Pancreas (tissue), 10 donors: ENCODE measurements at regions not wholly inside any gene's neighbourhood (a gene's known extent, or its start where the extent isn't known, plus 50 kb on each side); places are given as distances from the start of the nearest gene placed in this dataset.
"Not testable (repeated sequence)": the region's sequence is repeated elsewhere in the genome, so short reads cannot be mapped to it uniquely, and the experiment has no call there.

Experiments
- ATAC-seq, 4 donors: fragments of 200-7000 bp; cut with Tn5 transposase; one replicate each; pipeline versions ENCODE4 v1.8.0 to v1.9.1; 2020; ENCODE audit warnings: mild to moderate bottlenecking in 4 of 4, moderate library complexity in 4 of 4
- DNase-seq, 6 donors: peaks; one replicate each; pipeline ENCODE4 v3.0.0-alpha.2; 2020
- FAIRE-seq: peaks from 2 replicates; lab custom pipeline; 2012; peaks lifted over from hg19 to GRCh38; lab: Jason Lieb, UNC
- H3K27ac ChIP-seq, 4 donors: fragments of 200-600 bp; sonication (generic); 1 replicate in 3 of 4; 2 replicates in 1 of 4; pipeline versions ENCODE4 v1.5.0 to v1.8.0; 2020
- H3K27me3 ChIP-seq, 4 donors: fragments of 200-600 bp; one replicate each; pipeline ENCODE4 v1.8.0; 2021
- H3K36me3 ChIP-seq, 3 donors: fragments of 200-600 bp; sonication (generic) in 1 of 3; one replicate each; pipeline versions ENCODE4 v1.5.0 to v1.8.0; 2020 to 2021
- H3K4me1 ChIP-seq, 3 donors: fragments of 200-600 bp; one replicate each; pipeline ENCODE4 v1.8.0; 2021
- H3K4me3 ChIP-seq, 4 donors: fragments of 200-600 bp; sonication (generic) in 2 of 4; one replicate each; pipeline versions ENCODE4 v1.5.0 to v1.8.0; 2020 to 2021
- H3K9me3 ChIP-seq, 4 donors: fragments of 200-600 bp; one replicate each; pipeline ENCODE4 v1.8.0; 2021
- WGBS, 2 donors: extraction: QIAGEN DNeasy Blood & Tissue Kit; methylation state at CpG; one replicate each; pipeline ENCODE4 v1.1.7; 2013; 5-methylcytosine and 5-hydroxymethylcytosine counted together
- intact Hi-C, 3 donors: fragments of 100-400 bp; cut with DNase I; formaldehyde crosslinking; loops; one replicate each; pipeline versions ENCODE4 v1.11.1 to v1.14.2; 2022
- TF ChIP-seq, protein P1 (sequence below), 4 donors: fragments of 200-600 bp; sonication (generic) in 3 of 4; IDR thresholded peaks; one replicate each; pipeline versions ENCODE4 v1.5.0 to v1.8.0; 2021; ENCODE audit warnings: antibody characterized with exemption in 4 of 4
- donor health status: healthy with polysubstance abuse.
- donor health status: DM: no; HTN: no; CAD: no; lungs with moderate emphysema.
- donor health status: DM: no; HTN: no; CAD: no.
- donor health status: control.
- donor health status: control.
- donor health status: Bipolar disorder and iron deficiency.
- donor health status: DM: yes; HTN: yes; CAD: no.
- donor health status: DM: no; HTN: no; CAD: no.
- donor health status: DM: no; HTN: no; CAD: no.
- donor health status: DM: yes; HTN: yes; CAD: no.

DNA sequence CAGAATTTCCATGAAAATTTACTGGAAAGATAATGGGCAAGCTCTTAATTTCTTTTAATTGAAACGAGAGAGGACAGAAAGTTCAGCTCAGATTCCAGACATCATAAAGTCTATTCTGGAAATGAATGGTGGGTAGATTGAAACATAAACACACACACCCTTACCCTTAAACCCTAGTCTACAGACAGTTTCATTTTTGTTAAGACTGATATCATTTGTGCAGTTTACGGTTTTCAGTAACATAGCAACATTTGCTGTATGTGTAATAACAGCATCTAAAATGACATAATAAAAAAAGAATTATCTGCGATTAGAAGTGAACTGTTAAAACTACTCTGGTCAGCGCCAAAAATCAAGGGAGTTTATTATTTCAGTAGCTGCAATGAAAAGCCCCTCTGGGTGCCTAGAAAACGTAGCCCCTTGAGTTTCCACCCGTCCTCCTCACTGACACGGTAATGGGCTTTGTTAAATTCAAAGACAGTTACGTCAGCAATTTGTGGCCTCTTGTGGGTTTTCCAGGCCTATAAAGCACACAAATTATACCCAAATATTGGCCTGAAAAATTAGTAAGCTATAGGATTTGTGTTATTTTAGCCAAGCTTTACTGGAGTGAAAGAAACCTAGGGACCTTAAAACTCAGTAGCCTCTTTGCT is 520.6 kb upstream of the SOX9 start:
- H3K9me3 ChIP-seq, result no peaks in the 10 kb centered on the region
- FAIRE-seq (no peak), DNase-seq (no peak), ATAC-seq (no peak)
- H3K27ac ChIP-seq, result no peak overlapping the region
- H3K4me1 ChIP-seq, result no peaks in the 10 kb centered on the region
- intact Hi-C loops, result no loop called here
- WGBS, 2 donors, result 86 to 89% methylated on average over 8 of the region's 8 CpGs
- H3K27me3 ChIP-seq, result no peaks in the 10 kb centered on the region
- TF ChIP-seq, protein P1, sequence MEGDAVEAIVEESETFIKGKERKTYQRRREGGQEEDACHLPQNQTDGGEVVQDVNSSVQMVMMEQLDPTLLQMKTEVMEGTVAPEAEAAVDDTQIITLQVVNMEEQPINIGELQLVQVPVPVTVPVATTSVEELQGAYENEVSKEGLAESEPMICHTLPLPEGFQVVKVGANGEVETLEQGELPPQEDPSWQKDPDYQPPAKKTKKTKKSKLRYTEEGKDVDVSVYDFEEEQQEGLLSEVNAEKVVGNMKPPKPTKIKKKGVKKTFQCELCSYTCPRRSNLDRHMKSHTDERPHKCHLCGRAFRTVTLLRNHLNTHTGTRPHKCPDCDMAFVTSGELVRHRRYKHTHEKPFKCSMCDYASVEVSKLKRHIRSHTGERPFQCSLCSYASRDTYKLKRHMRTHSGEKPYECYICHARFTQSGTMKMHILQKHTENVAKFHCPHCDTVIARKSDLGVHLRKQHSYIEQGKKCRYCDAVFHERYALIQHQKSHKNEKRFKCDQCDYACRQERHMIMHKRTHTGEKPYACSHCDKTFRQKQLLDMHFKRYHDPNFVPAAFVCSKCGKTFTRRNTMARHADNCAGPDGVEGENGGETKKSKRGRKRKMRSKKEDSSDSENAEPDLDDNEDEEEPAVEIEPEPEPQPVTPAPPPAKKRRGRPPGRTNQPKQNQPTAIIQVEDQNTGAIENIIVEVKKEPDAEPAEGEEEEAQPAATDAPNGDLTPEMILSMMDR (IDR thresholded peaks at IDR 0.05), result no peak
- H3K4me3 ChIP-seq, result no peak overlapping the region
- H3K36me3 ChIP-seq, result no peaks in the 10 kb centered on the region

DNA sequence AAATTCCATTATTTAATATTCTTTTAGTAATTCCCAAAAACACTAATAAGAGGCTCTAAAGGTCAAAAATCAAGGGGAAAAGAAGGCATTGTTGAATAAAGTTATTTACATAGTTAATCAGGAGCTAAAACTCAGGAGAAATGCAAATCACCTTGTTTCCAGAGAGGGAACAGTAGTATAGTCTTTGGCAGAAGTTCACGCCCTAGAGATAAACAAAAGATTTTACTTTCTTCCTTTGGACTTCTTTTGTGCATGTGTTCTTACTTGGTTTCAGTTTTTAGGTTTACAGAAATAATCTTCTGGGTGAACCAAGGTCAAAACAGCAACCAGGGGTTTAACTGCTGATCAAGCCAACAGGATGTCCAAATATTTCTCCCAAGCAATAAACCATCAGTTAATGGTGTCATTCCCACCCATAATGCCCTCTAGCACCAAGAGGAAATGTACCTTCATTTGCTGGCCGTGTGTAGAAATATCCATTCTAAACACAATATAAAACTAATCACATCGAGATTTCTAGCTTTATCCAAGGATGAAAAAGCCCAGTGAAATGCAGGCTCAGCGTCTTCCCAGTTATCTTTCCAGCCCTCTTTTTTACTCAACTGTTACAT is 518.8 kb upstream of the SOX9 start:
- FAIRE-seq, result peak; percentile 20
- Histone ChIP-seq H3K4me3 (no peak overlapping the region), H3K27me3 (no peaks in the 10 kb centered on the region), H3K36me3 (no peaks in the 10 kb centered on the region), H3K4me1 (no peaks in the 10 kb centered on the region), H3K27ac (no peak overlapping the region), H3K9me3 (no peaks in the 10 kb centered on the region)
- ATAC-seq, result no peak
- intact Hi-C loops, result no loop called here
- no peak for DNase-seq
- 66 to 80% methylated on average over 4 of the region's 4 CpGs for WGBS, 2 donors
- TF ChIP-seq, protein P1 (IDR thresholded peaks at IDR 0.05), result no peak

DNA sequence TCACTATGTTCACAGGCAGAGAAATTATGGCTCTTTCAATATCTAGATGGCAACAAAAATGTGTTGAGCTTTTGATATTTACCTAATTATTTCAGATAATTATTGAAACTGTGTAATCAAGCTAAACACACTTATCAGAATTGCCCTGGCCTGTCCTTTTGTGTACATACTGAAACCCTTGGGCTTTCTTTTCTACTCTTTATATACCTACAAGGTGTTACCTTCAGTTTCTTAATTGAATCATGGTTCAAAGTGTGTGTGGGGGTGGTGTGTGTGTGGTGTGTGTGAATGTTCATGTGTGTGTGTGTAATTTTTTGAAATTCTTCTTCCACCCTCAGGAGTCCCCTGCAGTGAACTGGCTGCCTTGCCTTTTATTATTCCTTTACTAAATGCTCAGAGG is 506.8 kb upstream of the SOX9 start:
- H3K36me3 ChIP-seq, result no peaks in the 10 kb centered on the region

DNA sequence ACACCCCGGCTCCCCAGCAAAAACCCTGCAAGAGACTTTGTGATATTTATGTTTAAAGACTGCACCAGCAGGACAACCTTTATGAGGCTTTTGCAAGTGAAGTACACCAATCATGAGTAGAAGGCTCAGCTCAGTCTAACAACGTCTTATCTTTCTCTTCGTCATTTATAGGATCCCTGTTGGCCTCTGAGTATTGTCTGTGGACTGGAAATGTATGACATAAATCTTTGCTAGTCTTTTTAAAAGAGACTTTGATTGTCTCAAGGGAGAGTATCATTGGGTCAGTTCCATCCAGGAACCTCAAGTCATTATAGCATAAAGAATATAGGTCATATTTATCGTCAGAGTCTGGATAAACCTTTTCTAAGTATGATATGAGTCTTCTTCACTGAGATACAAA is 505.0 kb upstream of the SOX9 start:
- intact Hi-C loops, result no loop called here
- ATAC-seq (no peak), FAIRE-seq (no peak), DNase-seq (no peak)
- H3K4me3 ChIP-seq, result no peak overlapping the region
- H3K27ac ChIP-seq, result no peak overlapping the region
- H3K36me3 ChIP-seq, result no peaks in the 10 kb centered on the region
- WGBS, 2 donors, result 75 to 85% methylated on average over 4 of the region's 4 CpGs
- H3K4me1 ChIP-seq, result no peaks in the 10 kb centered on the region
- no peaks in the 10 kb centered on the region for H3K9me3 ChIP-seq
- TF ChIP-seq, protein P1 (IDR thresholded peaks at IDR 0.05), result no peak
- H3K27me3 ChIP-seq, result no peaks in the 10 kb centered on the region

More for the DNA sequence above, 506.8 kb upstream of the SOX9 start:
- Histone ChIP-seq H3K9me3 (no peaks in the 10 kb centered on the region), H3K4me1 (no peaks in the 10 kb centered on the region), H3K4me3 (no peak overlapping the region), H3K27me3 (no peaks in the 10 kb centered on the region), H3K27ac (no peak overlapping the region)
- FAIRE-seq, result no peak
- TF ChIP-seq, protein P1 (IDR thresholded peaks at IDR 0.05), result no peak
- no peak for DNase-seq
- ATAC-seq, result no peak
- intact Hi-C loops, result no loop called here

DNA sequence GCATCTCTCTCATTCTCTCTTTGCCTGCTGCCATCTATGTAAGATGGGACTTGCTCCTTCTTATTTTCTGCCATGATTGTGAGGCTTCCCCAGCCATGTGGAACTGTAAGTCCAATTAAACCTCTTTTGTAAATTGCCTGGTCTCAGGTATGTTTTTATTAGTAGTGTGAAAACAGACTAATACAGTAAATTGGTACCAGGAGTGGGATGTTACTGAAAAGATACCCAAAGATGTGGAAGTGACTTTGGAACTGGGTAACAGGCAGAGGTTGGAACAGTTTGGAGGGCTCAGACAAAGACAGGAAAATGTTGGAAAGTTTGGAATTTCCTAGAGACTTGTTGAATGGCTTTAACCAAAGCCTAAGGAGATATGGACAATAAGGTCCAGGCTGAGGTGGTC is 503.1 kb upstream of the SOX9 start:
- not testable (repeated sequence) for FAIRE-seq, H3K9me3 ChIP-seq

More for the DNA sequence above, 503.1 kb upstream of the SOX9 start:
- H3K4me1 ChIP-seq, DNase-seq, H3K27me3 ChIP-seq, ATAC-seq, H3K27ac ChIP-seq, intact Hi-C loops, H3K4me3 ChIP-seq, H3K36me3 ChIP-seq: not testable (repeated sequence)
